Keratinocyte (primary cell): ENCODE measurements at regions not wholly inside any gene's neighbourhood (a gene's known extent, or its start where the extent isn't known, plus 50 kb on each side); places are given as distances from the start of the nearest gene placed in this dataset.

ENCODE experiments used
- DNase-seq: peaks from one replicate; pipeline ENCODE4 v3.0.0-alpha.2; 2011; ENCODE audit warnings: low read depth, missing footprints, low spot score
- FAIRE-seq: peaks from 2 replicates; lab custom pipeline; 2011; peaks lifted over from hg19 to GRCh38; lab: Jason Lieb, UNC
- H2AFZ ChIP-seq: 2 replicates; pipeline ENCODE4 v1.6.0; 2012; ENCODE audit warnings: low read length, control low read depth, inconsistent platforms; ENCODE audit not compliant: control insufficient read depth
- H3K27ac ChIP-seq: 2 replicates; pipeline ENCODE4 v1.5.1; 2011; ENCODE audit warnings: low read length; ENCODE audit not compliant: control insufficient read depth, insufficient read depth
- H3K27me3 ChIP-seq: 3 replicates; pipeline ENCODE4 v1.6.0; 2011; ENCODE audit warnings: low read length; ENCODE audit not compliant: control insufficient read depth, insufficient read depth; ENCODE audit errors: extremely low read depth
- H3K36me3 ChIP-seq, 2 experiments: 2 replicates in 1 of 2; 3 replicates in 1 of 2; pipeline ENCODE4 v1.5.1; 2011; ENCODE audit warnings: low read length in 2 of 2, mild to moderate bottlenecking in 1 of 2; ENCODE audit not compliant: control insufficient read depth in 2 of 2, insufficient read depth in 2 of 2; ENCODE audit errors: extremely low read depth in 1 of 2
- H3K4me1 ChIP-seq: 3 replicates; pipeline ENCODE4 v1.5.1; 2011; ENCODE audit warnings: low read length; ENCODE audit not compliant: control insufficient read depth, insufficient read depth; ENCODE audit errors: extremely low read depth
- H3K4me2 ChIP-seq: 3 replicates; pipeline ENCODE4 v1.6.0; 2011; ENCODE audit warnings: low read depth, low read length; ENCODE audit not compliant: control insufficient read depth, insufficient read depth; ENCODE audit errors: extremely low read depth
- H3K4me3 ChIP-seq, 3 experiments: fragments of 200-600 bp in 1 of 3; sonication (generic) in 1 of 3; 2 replicates in 2 of 3; 3 replicates in 1 of 3; pipeline ENCODE4 v1.5.1; 2011 to 2016; ENCODE audit warnings: low read length in 3 of 3, mild to moderate bottlenecking in 3 of 3, control low read depth in 2 of 3, inconsistent platforms in 1 of 3, low read depth in 1 of 3, mixed read lengths in 1 of 3, mixed run types in 1 of 3, moderate library complexity in 1 of 3; ENCODE audit not compliant: control insufficient read depth in 2 of 3, insufficient read depth in 2 of 3; ENCODE audit errors: extremely low read depth in 1 of 3
- H3K79me2 ChIP-seq: 2 replicates; pipeline ENCODE4 v1.6.0; 2012; ENCODE audit warnings: low read length; ENCODE audit not compliant: control insufficient read depth, insufficient read depth
- H3K9ac ChIP-seq: 3 replicates; pipeline ENCODE4 v1.6.0; 2011; ENCODE audit warnings: low read length; ENCODE audit not compliant: control insufficient read depth, insufficient read depth; ENCODE audit errors: extremely low read depth
- H3K9me1 ChIP-seq: 3 replicates; pipeline ENCODE4 v1.6.0; 2011; ENCODE audit warnings: low read length; ENCODE audit not compliant: control insufficient read depth, insufficient read depth; ENCODE audit errors: extremely low read depth
- H3K9me3 ChIP-seq: 2 replicates; pipeline ENCODE4 v1.5.1; 2012; ENCODE audit warnings: low read depth, low read length; ENCODE audit not compliant: control insufficient read depth
- H4K20me1 ChIP-seq: 3 replicates; pipeline ENCODE4 v1.6.0; 2011; ENCODE audit warnings: low read length; ENCODE audit not compliant: control insufficient read depth, insufficient read depth; ENCODE audit errors: extremely low read depth
- EZH2 ChIP-seq: IDR thresholded peaks from one replicate; pipeline ENCODE4 v1.6.1; 2012; ENCODE audit warnings: inconsistent platforms, mild to moderate bottlenecking, low read length, moderate library complexity
- dilution Hi-C: fragments of 300-500 bp; cut with MboI; formaldehyde crosslinking; loops from one replicate; pipeline ENCODE4 v1.7.0; 2020; ENCODE audit warnings: low sequenced_read_pairs; ENCODE audit not compliant: extremely low pct_ligation_motif_present
- TF ChIP-seq, protein P1 (sequence below), 3 experiments: IDR thresholded peaks in 1 of 3; conservative IDR thresholded peaks in 1 of 3; optimal IDR thresholded peaks in 1 of 3; 2 replicates in 2 of 3; 3 replicates in 1 of 3; pipeline versions ENCODE3 to v1.5.1; 2011; ENCODE audit warnings: low read length in 3 of 3, mild to moderate bottlenecking in 3 of 3, moderate library complexity in 2 of 3, control low read depth in 1 of 3, inconsistent platforms in 1 of 3; ENCODE audit not compliant: insufficient read depth in 2 of 3; ENCODE audit errors: extremely low read depth in 1 of 3

DNA sequence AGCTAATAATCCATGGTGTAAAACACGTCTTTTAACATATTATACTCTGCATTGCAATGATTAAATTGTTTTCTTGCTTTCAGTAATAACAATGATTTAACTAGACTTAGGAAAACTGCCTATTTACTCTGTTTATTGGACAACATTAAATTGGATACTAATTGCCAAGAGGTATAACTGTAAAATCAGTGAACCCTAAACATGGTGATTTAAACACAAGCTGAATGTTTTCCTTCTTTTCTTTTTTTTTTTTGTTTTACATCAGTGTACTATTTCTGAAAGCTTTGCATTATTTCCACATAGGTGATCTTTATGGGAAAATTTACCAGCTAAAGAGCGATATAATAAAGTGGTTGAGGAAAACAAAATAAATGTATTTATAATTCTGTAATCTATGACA is 276.7 kb downstream of the PCDH7 start:
- Histone ChIP-seq H2AFZ (no peak overlapping the region), H3K27ac (no peak overlapping the region), H3K4me3 (no peak overlapping the region), H3K79me2 (no peaks in the 10 kb centered on the region), H3K27me3 (no peaks in the 10 kb centered on the region), H3K4me2 (no peak overlapping the region), H3K9me1 (no peaks in the 10 kb centered on the region), H3K4me1 (no peaks in the 10 kb centered on the region), H3K9ac (no peak overlapping the region), H3K9me3 (no peaks in the 10 kb centered on the region), H3K36me3 (no peaks in the 10 kb centered on the region), H4K20me1 (no peaks in the 10 kb centered on the region)
- TF ChIP-seq, protein P1, sequence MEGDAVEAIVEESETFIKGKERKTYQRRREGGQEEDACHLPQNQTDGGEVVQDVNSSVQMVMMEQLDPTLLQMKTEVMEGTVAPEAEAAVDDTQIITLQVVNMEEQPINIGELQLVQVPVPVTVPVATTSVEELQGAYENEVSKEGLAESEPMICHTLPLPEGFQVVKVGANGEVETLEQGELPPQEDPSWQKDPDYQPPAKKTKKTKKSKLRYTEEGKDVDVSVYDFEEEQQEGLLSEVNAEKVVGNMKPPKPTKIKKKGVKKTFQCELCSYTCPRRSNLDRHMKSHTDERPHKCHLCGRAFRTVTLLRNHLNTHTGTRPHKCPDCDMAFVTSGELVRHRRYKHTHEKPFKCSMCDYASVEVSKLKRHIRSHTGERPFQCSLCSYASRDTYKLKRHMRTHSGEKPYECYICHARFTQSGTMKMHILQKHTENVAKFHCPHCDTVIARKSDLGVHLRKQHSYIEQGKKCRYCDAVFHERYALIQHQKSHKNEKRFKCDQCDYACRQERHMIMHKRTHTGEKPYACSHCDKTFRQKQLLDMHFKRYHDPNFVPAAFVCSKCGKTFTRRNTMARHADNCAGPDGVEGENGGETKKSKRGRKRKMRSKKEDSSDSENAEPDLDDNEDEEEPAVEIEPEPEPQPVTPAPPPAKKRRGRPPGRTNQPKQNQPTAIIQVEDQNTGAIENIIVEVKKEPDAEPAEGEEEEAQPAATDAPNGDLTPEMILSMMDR (optimal IDR thresholded peaks at IDR 0.05 in 1 of 3, IDR thresholded peaks at IDR 0.05 in 1 of 3, conservative IDR thresholded peaks at IDR 0.05 in 1 of 3; ENCODE audit: extremely low read depth in 1 of 3, insufficient read depth in 2 of 3, low read length in 3 of 3) = no peak
- no peak for TF ChIP-seq EZH2
- DNase-seq (no peak), FAIRE-seq (no peak)
- dilution Hi-C loops = no loop called here

DNA sequence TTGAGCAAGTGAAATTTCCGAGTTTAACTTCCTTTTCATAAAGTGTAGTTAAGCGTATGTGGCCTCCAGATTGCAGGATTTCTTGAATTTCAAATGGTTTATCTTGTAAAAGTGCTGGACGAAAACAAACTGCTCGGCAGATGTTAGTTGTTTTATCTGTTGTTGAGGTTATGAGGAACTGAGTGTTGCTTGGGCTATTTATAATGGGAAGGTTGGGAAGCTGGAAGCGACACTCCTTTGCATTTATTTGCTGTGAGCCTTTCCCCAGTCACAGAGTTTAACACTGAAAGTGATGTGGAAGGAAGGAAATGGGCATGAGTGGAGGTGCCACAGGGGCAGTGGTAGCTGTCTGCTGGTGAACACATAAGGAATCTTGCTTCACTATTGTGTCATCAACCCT is 284.9 kb downstream of the PCDH7 start:
- TF ChIP-seq, protein P1 (optimal IDR thresholded peaks at IDR 0.05 in 1 of 3, IDR thresholded peaks at IDR 0.05 in 1 of 3, conservative IDR thresholded peaks at IDR 0.05 in 1 of 3; ENCODE audit: extremely low read depth in 1 of 3, insufficient read depth in 2 of 3, low read length in 3 of 3) = no peak
- TF ChIP-seq EZH2 = no peak
- no peak overlapping the region for H2AFZ ChIP-seq
- H3K79me2 ChIP-seq = no peaks in the 10 kb centered on the region
- H3K27me3 ChIP-seq = no peaks in the 10 kb centered on the region
- DNase-seq = no peak
- H3K9me3 ChIP-seq = no peaks in the 10 kb centered on the region
- H3K9ac ChIP-seq = no peak overlapping the region
- H4K20me1 ChIP-seq = no peaks in the 10 kb centered on the region
- H3K4me3 ChIP-seq = no peak overlapping the region
- no peaks in the 10 kb centered on the region for H3K9me1 ChIP-seq
- FAIRE-seq = no peak
- no peak overlapping the region for H3K4me2 ChIP-seq
- no peak overlapping the region for H3K27ac ChIP-seq
- dilution Hi-C loops = no loop called here
- no peaks in the 10 kb centered on the region for H3K4me1 ChIP-seq
- no peaks in the 10 kb centered on the region for H3K36me3 ChIP-seq
